ENCODE measurements at regions not wholly inside any gene's neighbourhood (a gene's known extent, or its start where the extent isn't known, plus 50 kb on each side); places are given as distances from the start of the nearest gene placed in this dataset.

DNA sequence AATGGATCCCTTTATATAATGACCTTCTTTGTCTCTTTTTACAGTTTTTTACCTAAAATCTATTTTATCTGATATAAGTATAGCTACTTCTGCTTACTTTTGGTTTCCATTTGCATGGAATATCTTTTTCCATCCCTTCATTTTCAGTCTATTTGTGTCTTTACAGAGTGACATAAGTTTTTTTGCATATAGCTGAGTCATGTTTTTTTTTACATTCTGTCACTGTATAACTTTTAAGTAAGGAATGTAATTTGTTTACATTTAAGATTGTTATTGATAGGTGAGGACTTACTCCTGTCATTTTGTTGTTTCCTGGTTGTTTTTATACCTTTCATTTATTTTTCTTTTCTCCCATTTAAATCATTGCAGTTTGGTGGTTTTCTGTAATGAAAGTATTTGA lies 402.7 kb upstream of the ADGRL2 start:
- TF ChIP-seq, protein P1, sequence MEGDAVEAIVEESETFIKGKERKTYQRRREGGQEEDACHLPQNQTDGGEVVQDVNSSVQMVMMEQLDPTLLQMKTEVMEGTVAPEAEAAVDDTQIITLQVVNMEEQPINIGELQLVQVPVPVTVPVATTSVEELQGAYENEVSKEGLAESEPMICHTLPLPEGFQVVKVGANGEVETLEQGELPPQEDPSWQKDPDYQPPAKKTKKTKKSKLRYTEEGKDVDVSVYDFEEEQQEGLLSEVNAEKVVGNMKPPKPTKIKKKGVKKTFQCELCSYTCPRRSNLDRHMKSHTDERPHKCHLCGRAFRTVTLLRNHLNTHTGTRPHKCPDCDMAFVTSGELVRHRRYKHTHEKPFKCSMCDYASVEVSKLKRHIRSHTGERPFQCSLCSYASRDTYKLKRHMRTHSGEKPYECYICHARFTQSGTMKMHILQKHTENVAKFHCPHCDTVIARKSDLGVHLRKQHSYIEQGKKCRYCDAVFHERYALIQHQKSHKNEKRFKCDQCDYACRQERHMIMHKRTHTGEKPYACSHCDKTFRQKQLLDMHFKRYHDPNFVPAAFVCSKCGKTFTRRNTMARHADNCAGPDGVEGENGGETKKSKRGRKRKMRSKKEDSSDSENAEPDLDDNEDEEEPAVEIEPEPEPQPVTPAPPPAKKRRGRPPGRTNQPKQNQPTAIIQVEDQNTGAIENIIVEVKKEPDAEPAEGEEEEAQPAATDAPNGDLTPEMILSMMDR (IDR thresholded peaks at IDR 0.05), result no peak
- TF ChIP-seq EP300 (IDR thresholded peaks at IDR 0.05), result no peak

Data from sigmoid colon (tissue), 4 donors.